HepG2 (cell line): ENCODE measurements at regions not wholly inside any gene's neighbourhood (a gene's known extent, or its start where the extent isn't known, plus 50 kb on each side); places are given as distances from the start of the nearest gene placed in this dataset.

Source experiments
- HDAC6 ChIP-seq: fragments of 200-600 bp; sonication (generic); IDR thresholded peaks from 2 replicates; pipeline ENCODE4 v1.7.0; 2017; ENCODE audit warnings: mild to moderate bottlenecking, antibody characterized with exemption, low read length, low read depth
- HOXA5 ChIP-seq: sonication (generic); formaldehyde crosslinking; IDR thresholded peaks from 2 replicates; pipeline ENCODE4 v1.4.0; 2020; ENCODE audit warnings: missing genetic modification reagents
- KLF6 ChIP-seq: IDR thresholded peaks from 2 replicates; pipeline ENCODE4 v1.8.0; 2016; ENCODE audit warnings: missing biosample characterization, missing genetic modification reagents
- NR1H2 ChIP-seq: sonication (generic); formaldehyde crosslinking; IDR thresholded peaks from 2 replicates; pipeline ENCODE4 v1.8.1; 2022; ENCODE audit warnings: low read depth, missing genetic modification reagents, borderline replicate concordance
- THAP11 ChIP-seq: IDR thresholded peaks from 2 replicates; pipeline ENCODE4 v1.6.1; 2016; ENCODE audit warnings: missing biosample characterization, missing genetic modification reagents
- ZNF432 ChIP-seq: sonication (generic); formaldehyde crosslinking; IDR thresholded peaks from 2 replicates; pipeline ENCODE4 v1.5.0; 2020; ENCODE audit warnings: missing genetic modification reagents, mild to moderate bottlenecking, borderline replicate concordance
- ZNF543 ChIP-seq: sonication (generic); formaldehyde crosslinking; IDR thresholded peaks from 2 replicates; pipeline ENCODE4 v1.4.0; 2020; ENCODE audit warnings: mild to moderate bottlenecking, missing genetic modification reagents
- ZNF629 ChIP-seq: sonication (generic); formaldehyde crosslinking; conservative IDR thresholded peaks from 2 replicates; pipeline ENCODE4 v1.5.0; 2020; ENCODE audit warnings: missing genetic modification reagents
- ZSCAN12 ChIP-seq: sonication (generic); formaldehyde crosslinking; IDR thresholded peaks from 2 replicates; pipeline ENCODE4 v1.9.0; 2021; ENCODE audit warnings: mild to moderate bottlenecking, missing genetic modification reagents
- TF ChIP-seq, protein P1 (sequence below): sonication (generic); formaldehyde crosslinking; IDR thresholded peaks from 2 replicates; pipeline ENCODE4 v1.5.1; 2020; ENCODE audit warnings: mild to moderate bottlenecking, moderate library complexity, missing genetic modification reagents
- TF ChIP-seq, protein P2 (sequence below): fragments of 450-650 bp; IDR thresholded peaks from 2 replicates; pipeline ENCODE4 v1.6.1; 2016
- TF ChIP-seq, protein P3 (sequence below): sonication (generic); formaldehyde crosslinking; IDR thresholded peaks from 2 replicates; pipeline ENCODE4 v1.5.0; 2020; ENCODE audit warnings: mild to moderate bottlenecking, missing genetic modification reagents
- TF ChIP-seq, protein P4 (sequence below): sonication (generic); formaldehyde crosslinking; IDR thresholded peaks from 2 replicates; pipeline ENCODE4 v1.4.0; 2020; ENCODE audit warnings: mild to moderate bottlenecking, missing genetic modification reagents, borderline replicate concordance

DNA sequence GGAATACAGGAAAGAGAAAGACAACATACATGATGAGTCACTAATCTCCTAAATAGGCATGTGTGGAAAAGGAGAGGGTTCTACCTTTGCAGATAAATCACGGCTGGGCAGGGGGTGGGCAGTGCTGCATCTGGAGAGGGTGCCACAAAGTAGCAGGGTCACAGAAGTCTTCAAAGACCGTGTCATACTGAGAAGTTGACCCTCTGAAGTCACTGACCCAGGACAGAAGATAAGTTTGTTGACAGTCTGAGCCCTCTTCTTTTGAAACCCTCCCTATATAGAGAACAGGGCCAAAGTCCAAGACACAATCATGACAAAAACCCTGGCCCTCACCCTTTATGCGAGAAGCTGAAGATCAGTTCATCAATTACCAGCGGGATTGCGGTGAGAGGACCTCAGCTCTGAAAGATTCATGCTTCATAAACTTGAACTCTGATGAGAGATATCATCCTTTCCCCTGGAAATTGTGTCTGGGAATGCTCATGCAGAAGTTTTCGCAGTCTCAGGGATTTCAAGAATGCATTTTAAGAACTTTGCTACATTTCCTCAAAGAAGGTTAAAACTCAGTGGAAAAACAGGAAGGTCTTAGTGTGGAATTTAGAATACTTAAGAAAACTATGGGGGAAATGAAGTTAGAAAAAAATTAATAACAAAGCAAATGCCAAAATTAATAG lies 129.5 kb downstream of the FAM124B start (continued):
- TF ChIP-seq, protein P1, sequence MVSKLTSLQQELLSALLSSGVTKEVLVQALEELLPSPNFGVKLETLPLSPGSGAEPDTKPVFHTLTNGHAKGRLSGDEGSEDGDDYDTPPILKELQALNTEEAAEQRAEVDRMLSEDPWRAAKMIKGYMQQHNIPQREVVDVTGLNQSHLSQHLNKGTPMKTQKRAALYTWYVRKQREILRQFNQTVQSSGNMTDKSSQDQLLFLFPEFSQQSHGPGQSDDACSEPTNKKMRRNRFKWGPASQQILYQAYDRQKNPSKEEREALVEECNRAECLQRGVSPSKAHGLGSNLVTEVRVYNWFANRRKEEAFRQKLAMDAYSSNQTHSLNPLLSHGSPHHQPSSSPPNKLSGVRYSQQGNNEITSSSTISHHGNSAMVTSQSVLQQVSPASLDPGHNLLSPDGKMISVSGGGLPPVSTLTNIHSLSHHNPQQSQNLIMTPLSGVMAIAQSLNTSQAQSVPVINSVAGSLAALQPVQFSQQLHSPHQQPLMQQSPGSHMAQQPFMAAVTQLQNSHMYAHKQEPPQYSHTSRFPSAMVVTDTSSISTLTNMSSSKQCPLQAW (CRISPR knock-in tag), result no peak
- TF ChIP-seq, protein P2, sequence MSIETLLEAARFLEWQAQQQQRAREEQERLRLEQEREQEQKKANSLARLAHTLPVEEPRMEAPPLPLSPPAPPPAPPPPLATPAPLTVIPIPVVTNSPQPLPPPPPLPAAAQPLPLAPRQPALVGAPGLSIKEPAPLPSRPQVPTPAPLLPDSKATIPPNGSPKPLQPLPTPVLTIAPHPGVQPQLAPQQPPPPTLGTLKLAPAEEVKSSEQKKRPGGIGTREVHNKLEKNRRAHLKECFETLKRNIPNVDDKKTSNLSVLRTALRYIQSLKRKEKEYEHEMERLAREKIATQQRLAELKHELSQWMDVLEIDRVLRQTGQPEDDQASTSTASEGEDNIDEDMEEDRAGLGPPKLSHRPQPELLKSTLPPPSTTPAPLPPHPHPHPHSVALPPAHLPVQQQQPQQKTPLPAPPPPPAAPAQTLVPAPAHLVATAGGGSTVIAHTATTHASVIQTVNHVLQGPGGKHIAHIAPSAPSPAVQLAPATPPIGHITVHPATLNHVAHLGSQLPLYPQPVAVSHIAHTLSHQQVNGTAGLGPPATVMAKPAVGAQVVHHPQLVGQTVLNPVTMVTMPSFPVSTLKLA, result no peak
- TF ChIP-seq HDAC6 (no peak), ZNF432 (CRISPR knock-in tag) (no peak), ZNF629 (CRISPR knock-in tag) (no peak), ZSCAN12 (CRISPR knock-in tag) (no peak), THAP11 (peak; percentile 57), NR1H2 (no peak), HOXA5 (no peak), ZNF543 (CRISPR knock-in tag) (no peak), KLF6 (CRISPR knock-in tag) (0 out of 2 replicates have a peak, but pooled peaks have one; percentile 28)
- TF ChIP-seq, protein P3, sequence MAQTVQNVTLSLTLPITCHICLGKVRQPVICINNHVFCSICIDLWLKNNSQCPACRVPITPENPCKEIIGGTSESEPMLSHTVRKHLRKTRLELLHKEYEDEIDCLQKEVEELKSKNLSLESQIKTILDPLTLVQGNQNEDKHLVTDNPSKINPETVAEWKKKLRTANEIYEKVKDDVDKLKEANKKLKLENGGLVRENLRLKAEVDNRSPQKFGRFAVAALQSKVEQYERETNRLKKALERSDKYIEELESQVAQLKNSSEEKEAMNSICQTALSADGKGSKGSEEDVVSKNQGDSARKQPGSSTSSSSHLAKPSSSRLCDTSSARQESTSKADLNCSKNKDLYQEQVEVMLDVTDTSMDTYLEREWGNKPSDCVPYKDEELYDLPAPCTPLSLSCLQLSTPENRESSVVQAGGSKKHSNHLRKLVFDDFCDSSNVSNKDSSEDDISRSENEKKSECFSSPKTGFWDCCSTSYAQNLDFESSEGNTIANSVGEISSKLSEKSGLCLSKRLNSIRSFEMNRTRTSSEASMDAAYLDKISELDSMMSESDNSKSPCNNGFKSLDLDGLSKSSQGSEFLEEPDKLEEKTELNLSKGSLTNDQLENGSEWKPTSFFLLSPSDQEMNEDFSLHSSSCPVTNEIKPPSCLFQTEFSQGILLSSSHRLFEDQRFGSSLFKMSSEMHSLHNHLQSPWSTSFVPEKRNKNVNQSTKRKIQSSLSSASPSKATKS (CRISPR knock-in tag), result no peak
- TF ChIP-seq, protein P4, sequence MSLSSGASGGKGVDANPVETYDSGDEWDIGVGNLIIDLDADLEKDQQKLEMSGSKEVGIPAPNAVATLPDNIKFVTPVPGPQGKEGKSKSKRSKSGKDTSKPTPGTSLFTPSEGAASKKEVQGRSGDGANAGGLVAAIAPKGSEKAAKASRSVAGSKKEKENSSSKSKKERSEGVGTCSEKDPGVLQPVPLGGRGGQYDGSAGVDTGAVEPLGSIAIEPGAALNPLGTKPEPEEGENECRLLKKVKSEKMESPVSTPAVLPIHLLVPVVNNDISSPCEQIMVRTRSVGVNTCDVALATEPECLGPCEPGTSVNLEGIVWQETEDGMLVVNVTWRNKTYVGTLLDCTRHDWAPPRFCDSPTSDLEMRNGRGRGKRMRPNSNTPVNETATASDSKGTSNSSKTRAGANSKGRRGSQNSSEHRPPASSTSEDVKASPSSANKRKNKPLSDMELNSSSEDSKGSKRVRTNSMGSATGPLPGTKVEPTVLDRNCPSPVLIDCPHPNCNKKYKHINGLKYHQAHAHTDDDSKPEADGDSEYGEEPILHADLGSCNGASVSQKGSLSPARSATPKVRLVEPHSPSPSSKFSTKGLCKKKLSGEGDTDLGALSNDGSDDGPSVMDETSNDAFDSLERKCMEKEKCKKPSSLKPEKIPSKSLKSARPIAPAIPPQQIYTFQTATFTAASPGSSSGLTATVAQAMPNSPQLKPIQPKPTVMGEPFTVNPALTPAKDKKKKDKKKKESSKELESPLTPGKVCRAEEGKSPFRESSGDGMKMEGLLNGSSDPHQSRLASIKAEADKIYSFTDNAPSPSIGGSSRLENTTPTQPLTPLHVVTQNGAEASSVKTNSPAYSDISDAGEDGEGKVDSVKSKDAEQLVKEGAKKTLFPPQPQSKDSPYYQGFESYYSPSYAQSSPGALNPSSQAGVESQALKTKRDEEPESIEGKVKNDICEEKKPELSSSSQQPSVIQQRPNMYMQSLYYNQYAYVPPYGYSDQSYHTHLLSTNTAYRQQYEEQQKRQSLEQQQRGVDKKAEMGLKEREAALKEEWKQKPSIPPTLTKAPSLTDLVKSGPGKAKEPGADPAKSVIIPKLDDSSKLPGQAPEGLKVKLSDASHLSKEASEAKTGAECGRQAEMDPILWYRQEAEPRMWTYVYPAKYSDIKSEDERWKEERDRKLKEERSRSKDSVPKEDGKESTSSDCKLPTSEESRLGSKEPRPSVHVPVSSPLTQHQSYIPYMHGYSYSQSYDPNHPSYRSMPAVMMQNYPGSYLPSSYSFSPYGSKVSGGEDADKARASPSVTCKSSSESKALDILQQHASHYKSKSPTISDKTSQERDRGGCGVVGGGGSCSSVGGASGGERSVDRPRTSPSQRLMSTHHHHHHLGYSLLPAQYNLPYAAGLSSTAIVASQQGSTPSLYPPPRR, result peak; percentile 65; the same call in 1 of the 2 replicates
